H1 (cell line): ENCODE measurements at regions not wholly inside any gene's neighbourhood (a gene's known extent, or its start where the extent isn't known, plus 50 kb on each side); places are given as distances from the start of the nearest gene placed in this dataset.
"Not testable (repeated sequence)": the region's sequence is repeated elsewhere in the genome, so short reads cannot be mapped to it uniquely, and the experiment has no call there.

Experiments
- CTCF ChIA-PET: fragments of 300-600 bp; sonication (Branson Sonifier 250); formaldehyde crosslinking; loops from one replicate; lab custom pipeline; 2021; ENCODE audit not compliant: partially characterized antibody; lab: Charles Lee
- POLR2A ChIA-PET: fragments of 300-600 bp; sonication (Branson Sonifier 250); formaldehyde crosslinking; loops from one replicate; lab custom pipeline; 2021; ENCODE audit warnings: inconsistent platforms; ENCODE audit not compliant: partially characterized antibody; lab: Charles Lee
- DNase-seq, 2 experiments: peaks; one replicate each; pipeline versions ENCODE4 v3.0.0 to v3.0.0-alpha.2; 2010 to 2022; ENCODE audit warnings: low spot score in 2 of 2, low read depth in 1 of 2, mixed read lengths in 1 of 2
- FAIRE-seq: peaks from 2 replicates; lab custom pipeline; 2011; peaks lifted over from hg19 to GRCh38; lab: Jason Lieb, UNC
- H2AFZ ChIP-seq: 2 replicates; pipeline ENCODE4 v1.8.1; 2012; ENCODE audit warnings: low read length, inconsistent platforms
- H2AK5ac ChIP-seq: 2 replicates; pipeline ENCODE4 v1.6.1; 2013; ENCODE audit warnings: low read depth, low read length
- H2BK120ac ChIP-seq: replicated peaks from 2 replicates; pipeline ENCODE3; 2013; ENCODE audit warnings: low read depth, low read length, inconsistent platforms
- H2BK12ac ChIP-seq: 2 replicates; pipeline ENCODE4 v1.6.1; 2013; ENCODE audit warnings: low read depth, low read length
- H2BK15ac ChIP-seq: 2 replicates; pipeline ENCODE4 v1.6.1; 2013; ENCODE audit warnings: low read length
- H2BK20ac ChIP-seq: 2 replicates; pipeline ENCODE4 v1.6.1; 2013; ENCODE audit warnings: low read length
- H2BK5ac ChIP-seq: 2 replicates; pipeline ENCODE4 v1.6.1; 2013; ENCODE audit warnings: low read depth, low read length
- H3K14ac ChIP-seq: 2 replicates; pipeline ENCODE4 v1.6.1; 2013; ENCODE audit warnings: inconsistent platforms; ENCODE audit not compliant: insufficient read length
- H3K18ac ChIP-seq: 2 replicates; pipeline ENCODE4 v1.6.1; 2013; ENCODE audit warnings: low read length; ENCODE audit errors: extremely low read depth
- H3K23ac ChIP-seq: 2 replicates; pipeline ENCODE4 v1.6.1; 2013; ENCODE audit warnings: inconsistent platforms; ENCODE audit not compliant: insufficient read length
- H3K23me2 ChIP-seq: 2 replicates; pipeline ENCODE4 v1.6.1; 2013; ENCODE audit warnings: low read depth, low read length
- H3K27ac ChIP-seq: 2 replicates; pipeline ENCODE4 v1.6.1; 2011; ENCODE audit warnings: low read depth, low read length, inconsistent platforms
- H3K27me3 ChIP-seq, 4 experiments: replicated peaks in 1 of 4; 1 replicate in 1 of 4; 2 replicates in 3 of 4; pipeline versions ENCODE4 v1.6.1 to v1.8.1; 2011 to 2013; ENCODE audit warnings: low read length in 3 of 4, mild to moderate bottlenecking in 3 of 4, inconsistent platforms in 2 of 4, mixed read lengths in 2 of 4, moderate library complexity in 1 of 4; ENCODE audit not compliant: control insufficient read depth in 3 of 4, insufficient read depth in 3 of 4; ENCODE audit errors: extremely low read depth in 1 of 4
- H3K36me3 ChIP-seq, 4 experiments: 2 replicates each; pipeline versions ENCODE4 v1.6.1 to v1.8.1; 2011 to 2013; ENCODE audit warnings: mild to moderate bottlenecking in 4 of 4, low read length in 3 of 4, moderate library complexity in 2 of 4, control low read depth in 1 of 4, inconsistent platforms in 1 of 4; ENCODE audit not compliant: insufficient read depth in 4 of 4, control insufficient read depth in 2 of 4
- H3K4ac ChIP-seq: replicated peaks from 2 replicates; pipeline ENCODE3; 2013; ENCODE audit warnings: low read length, low read depth, mixed read lengths, inconsistent platforms; ENCODE audit not compliant: insufficient read length
- H3K4me1 ChIP-seq, 4 experiments: replicated peaks in 1 of 4; 1 replicate in 1 of 4; 2 replicates in 3 of 4; pipeline versions ENCODE4 v1.6.1 to v1.8.1; 2011 to 2013; ENCODE audit warnings: low read length in 3 of 4, inconsistent platforms in 2 of 4, mixed read lengths in 1 of 4; ENCODE audit not compliant: insufficient read depth in 4 of 4, control insufficient read depth in 3 of 4
- H3K4me2 ChIP-seq, 2 experiments: 2 replicates each; pipeline versions ENCODE4 v1.6.1 to v1.8.1; 2011 to 2013; ENCODE audit warnings: low read depth in 2 of 2, low read length in 2 of 2, control low read depth in 1 of 2, inconsistent platforms in 1 of 2, mild to moderate bottlenecking in 1 of 2; ENCODE audit not compliant: insufficient read depth in 1 of 2
- H3K4me3 ChIP-seq, 4 experiments: fragments of 200-600, 300-600 bp in 1 of 4; sonication (generic), shearing (Covaris generic), sonication (Bioruptor Twin) in 1 of 4; 2 replicates each; pipeline versions ENCODE4 v1.5.1 to v1.8.1; 2011 to 2016; ENCODE audit warnings: low read length in 4 of 4, low read depth in 3 of 4, control low read depth in 2 of 4, inconsistent platforms in 2 of 4, mild to moderate bottlenecking in 2 of 4, mixed read lengths in 1 of 4, moderate library complexity in 1 of 4; ENCODE audit not compliant: insufficient read depth in 2 of 4; ENCODE audit errors: extremely low read depth in 1 of 4
- H3K56ac ChIP-seq: replicated peaks from 2 replicates; pipeline ENCODE3; 2013; ENCODE audit warnings: low read depth, mild to moderate bottlenecking, mixed read lengths, low read length, inconsistent platforms; ENCODE audit not compliant: insufficient read length
- H3K79me1 ChIP-seq: 2 replicates; pipeline ENCODE4 v1.6.1; 2013; ENCODE audit warnings: low read depth, low read length, control low read depth
- H3K79me2 ChIP-seq, 2 experiments: 2 replicates each; pipeline versions ENCODE4 v1.6.1 to v1.8.1; 2012 to 2013; ENCODE audit warnings: low read length in 2 of 2, mild to moderate bottlenecking in 2 of 2, inconsistent platforms in 1 of 2; ENCODE audit not compliant: insufficient read depth in 2 of 2, control insufficient read depth in 1 of 2
- H3K9ac ChIP-seq, 4 experiments: replicated peaks in 1 of 4; 1 replicate in 1 of 4; 2 replicates in 3 of 4; pipeline versions ENCODE4 v1.6.1 to v1.8.1; 2011 to 2013; ENCODE audit warnings: low read depth in 3 of 4, low read length in 3 of 4, control low read depth in 2 of 4, mild to moderate bottlenecking in 2 of 4, moderate library complexity in 2 of 4, inconsistent platforms in 1 of 4; ENCODE audit errors: extremely low read depth in 1 of 4
- H3K9me3 ChIP-seq, 2 experiments: 2 replicates each; pipeline versions ENCODE4 v1.6.1 to v1.8.1; 2012 to 2013; ENCODE audit warnings: mild to moderate bottlenecking in 2 of 2, moderate library complexity in 2 of 2, control low read depth in 1 of 2, inconsistent platforms in 1 of 2, low read depth in 1 of 2, low read length in 1 of 2, mixed read lengths in 1 of 2; ENCODE audit not compliant: insufficient read depth in 2 of 2
- H4K20me1 ChIP-seq, 2 experiments: replicated peaks in 1 of 2; 2 replicates each; pipeline versions ENCODE3 to v1.8.1; 2011 to 2013; ENCODE audit warnings: inconsistent platforms in 2 of 2, low read length in 2 of 2, mild to moderate bottlenecking in 1 of 2; ENCODE audit not compliant: insufficient read depth in 2 of 2, control insufficient read depth in 1 of 2
- H4K5ac ChIP-seq: 2 replicates; pipeline ENCODE4 v1.6.1; 2013; ENCODE audit warnings: low read length, low read depth, mixed read lengths, inconsistent platforms; ENCODE audit not compliant: insufficient read length
- H4K8ac ChIP-seq: 2 replicates; pipeline ENCODE4 v1.8.0; 2013; ENCODE audit warnings: mild to moderate bottlenecking, moderate library complexity, low read length, inconsistent platforms; ENCODE audit not compliant: insufficient read depth; ENCODE audit errors: extremely low read depth
- H4K91ac ChIP-seq: replicated peaks from 2 replicates; pipeline ENCODE3; 2013; ENCODE audit warnings: low read length, mixed read lengths, inconsistent platforms; ENCODE audit not compliant: insufficient read length
- CTBP2 ChIP-seq: IDR thresholded peaks from 2 replicates; pipeline ENCODE4 v1.7.0; 2011; ENCODE audit warnings: borderline replicate concordance, mild to moderate bottlenecking, moderate library complexity, mixed read lengths, low read length; ENCODE audit not compliant: insufficient read depth, insufficient read length
- MAFK ChIP-seq: IDR thresholded peaks from 2 replicates; pipeline ENCODE4 v1.6.1; 2012; ENCODE audit warnings: low read depth, mild to moderate bottlenecking, improper control_type of control experiment, low read length
- WGBS, 2 experiments: shearing (Covaris generic) in 1 of 2; methylation state at CpG; one replicate each; pipeline versions ENCODE4 v1.1.6 to v1.1.7; 2013 to 2015; ENCODE audit warnings: low lambda C conversion rate in 2 of 2, mixed read lengths in 2 of 2, inconsistent platforms in 1 of 2, low coverage in 1 of 2, missing lambda C conversion rate in 1 of 2; ENCODE audit not compliant: insufficient replicate concordance in 2 of 2, insufficient coverage in 1 of 2, insufficient read length in 1 of 2; ENCODE audit errors: extremely low coverage in 1 of 2, missing lambda C conversion rate in 1 of 2; 5-methylcytosine and 5-hydroxymethylcytosine counted together

- H3K4me1 ChIP-seq = no peaks in the 10 kb centered on the region
- H3K79me2 ChIP-seq = no peaks in the 10 kb centered on the region
- no peaks in the 10 kb centered on the region for H3K23me2 ChIP-seq
- H2BK120ac ChIP-seq = no peak overlapping the region
- no peaks in the 10 kb centered on the region for H3K36me3 ChIP-seq
- no peak overlapping the region for H2BK12ac ChIP-seq
- H2AFZ ChIP-seq = no peak overlapping the region
- TF ChIP-seq MAFK = peak; percentile 32; the same call in 1 of the 2 replicates
- TF ChIP-seq CTBP2 = no peak
- TF ChIP-seq, all 59 proteins: peak for 1
- WGBS, 2 experiments = 90% methylated on average over 3 of the region's 3 CpGs; no CpG with 5 or more reads in 1 of the 2 experiments
- no peak overlapping the region for H2BK20ac ChIP-seq
- no peak overlapping the region for H3K9ac ChIP-seq
- DNase-seq (no peak), FAIRE-seq (no peak)
- H3K14ac ChIP-seq = no peak overlapping the region
- no peak overlapping the region for H4K5ac ChIP-seq
- no peak overlapping the region for H3K56ac ChIP-seq
- no peak overlapping the region for H3K27ac ChIP-seq
- no peak overlapping the region for H3K23ac ChIP-seq
- no peak overlapping the region for H2AK5ac ChIP-seq
- H4K91ac ChIP-seq = no peak overlapping the region
- no peaks in the 10 kb centered on the region for H4K20me1 ChIP-seq
- H2BK5ac ChIP-seq = no peak overlapping the region
- CTCF ChIA-PET = no interaction called here
- H3K4me3 ChIP-seq = no peak overlapping the region
- H3K4ac ChIP-seq = no peak overlapping the region
- no peak overlapping the region for H2BK15ac ChIP-seq
- no peak overlapping the region for H4K8ac ChIP-seq
- POLR2A ChIA-PET = no interaction called here
- no peak overlapping the region for H3K4me2 ChIP-seq
- no peaks in the 10 kb centered on the region for H3K27me3 ChIP-seq
- H3K18ac ChIP-seq = no peak overlapping the region
- H3K79me1 ChIP-seq = no peaks in the 10 kb centered on the region
- peaks cover 0 to 8% of the 10 kb centered on the region in 2 experiments; a peak in 1 of 4 replicates for H3K9me3 ChIP-seq
These were observed 568.4 kb upstream of the AGA start for GRCh38 chr4:178010596-178010995.

GRCh38 chr4:178015046-178015445, 572.8 kb upstream of the AGA start:
- H3K4me1 ChIP-seq, POLR2A ChIA-PET, DNase-seq, H3K79me2 ChIP-seq, H2BK12ac ChIP-seq, H4K8ac ChIP-seq, H3K18ac ChIP-seq, H2BK5ac ChIP-seq, H3K14ac ChIP-seq, H2AK5ac ChIP-seq, H4K91ac ChIP-seq, H3K4ac ChIP-seq, H3K23ac ChIP-seq, H3K4me2 ChIP-seq, H3K36me3 ChIP-seq, H3K9ac ChIP-seq, H3K56ac ChIP-seq, H2BK15ac ChIP-seq, FAIRE-seq, H3K79me1 ChIP-seq, H4K20me1 ChIP-seq, H3K9me3 ChIP-seq, H3K23me2 ChIP-seq, CTCF ChIA-PET, H4K5ac ChIP-seq, H2BK120ac ChIP-seq, H3K4me3 ChIP-seq, H2BK20ac ChIP-seq, H3K27me3 ChIP-seq, H2AFZ ChIP-seq, H3K27ac ChIP-seq: not testable (repeated sequence)
- 97% methylated on average over 17 of the region's 27 CpGs; no CpG with 5 or more reads in 1 of the 2 experiments for WGBS, 2 experiments
